ENCODE measurements at regions not wholly inside any gene's neighbourhood (a gene's known extent, or its start where the extent isn't known, plus 50 kb on each side); places are given as distances from the start of the nearest gene placed in this dataset.
"Not testable (repeated sequence)": the region's sequence is repeated elsewhere in the genome, so short reads cannot be mapped to it uniquely, and the experiment has no call there.

GRCh38 chr5:152456815-152457443 lies 51.9 kb upstream of the NMUR2 start:
- FAIRE-seq (no peak), DNase-seq (ENCODE audit: extremely low spot score, insufficient read length, low read depth) (no peak)

GRCh38 chr5:152462021-152462721 lies 57.1 kb upstream of the NMUR2 start:
- FAIRE-seq (peak; percentile 82), DNase-seq (ENCODE audit: extremely low spot score, insufficient read length, low read depth) (peak; percentile 5)

GRCh38 chr5:152464048-152464447 lies 59.0 kb upstream of the NMUR2 start:
- DNase-seq (ENCODE audit: extremely low spot score, insufficient read length, low read depth) (no peak), FAIRE-seq (no peak)

DNA sequence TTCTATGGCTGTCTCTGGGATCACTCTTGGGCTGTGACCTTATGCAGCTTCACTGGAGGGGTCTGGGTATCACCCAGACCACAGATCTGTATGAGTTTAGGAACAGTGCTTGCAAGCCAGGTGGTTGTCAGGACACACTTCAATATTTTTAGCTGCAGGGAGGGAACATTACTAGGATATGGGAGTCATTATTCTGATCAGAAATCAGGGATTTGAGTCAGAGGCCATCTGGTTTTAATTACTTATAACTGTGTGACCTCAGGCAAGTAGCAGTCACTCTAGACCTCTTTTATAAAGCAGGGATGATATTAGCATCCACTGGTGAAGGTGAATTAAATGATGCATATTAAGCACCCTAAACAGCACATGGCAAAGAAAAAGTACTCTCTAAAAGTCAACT lies 60.1 kb upstream of the NMUR2 start:
- no peak for FAIRE-seq
- no peak for DNase-seq (ENCODE audit: extremely low spot score, insufficient read length, low read depth)

DNA sequence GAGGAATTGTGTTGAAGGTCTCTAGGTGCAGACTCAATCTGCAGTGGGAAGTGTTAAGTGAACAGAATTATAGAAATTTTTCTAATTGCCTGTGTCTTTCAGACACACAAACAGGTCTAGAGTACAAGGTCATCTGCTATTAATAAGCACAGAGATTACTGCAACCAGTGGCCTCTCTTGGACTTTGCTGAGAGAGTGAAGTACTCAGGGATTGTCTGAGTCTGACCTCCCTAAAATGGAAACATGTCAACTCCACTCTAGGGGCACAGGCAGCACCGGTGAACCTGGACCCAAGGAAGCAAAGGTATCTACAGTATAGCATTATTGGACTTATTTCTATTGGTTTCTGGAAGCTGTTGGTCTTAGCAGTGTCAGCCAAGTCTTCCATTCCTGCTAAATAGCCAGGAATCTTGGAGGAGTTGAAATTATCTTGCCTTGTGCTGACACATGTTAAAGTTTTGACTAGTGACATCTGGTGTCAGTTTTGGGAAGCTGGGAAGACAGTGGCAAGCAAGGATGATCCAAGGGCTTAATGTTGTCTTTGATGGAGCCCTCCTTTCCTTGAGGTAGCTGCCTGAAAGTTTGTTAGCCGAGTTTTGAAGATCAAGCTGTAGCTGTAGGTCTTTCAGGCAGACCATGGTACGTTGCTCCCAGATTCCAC lies 61.1 kb upstream of the NMUR2 start:
- no peak for FAIRE-seq
- DNase-seq (ENCODE audit: extremely low spot score, insufficient read length, low read depth) = no peak

DNA sequence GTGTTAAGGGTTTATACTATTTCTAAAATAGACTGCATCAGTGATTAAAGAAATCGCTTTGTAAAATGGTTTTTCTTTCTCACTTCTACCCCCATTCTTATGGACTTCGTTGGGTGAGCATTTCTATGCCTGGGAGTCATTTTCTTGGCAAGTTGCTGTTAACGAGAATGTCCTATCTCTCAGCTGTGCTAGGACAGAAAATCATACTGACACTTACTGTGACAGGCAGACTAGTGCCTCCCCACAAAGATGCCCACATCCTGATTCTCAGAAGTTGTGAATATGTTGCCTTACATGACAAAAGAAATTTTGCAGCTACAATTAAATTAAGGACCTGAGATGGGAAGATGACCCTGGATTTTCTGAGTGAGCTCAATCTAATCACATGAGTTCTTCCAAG lies 65.1 kb upstream of the NMUR2 start:
- FAIRE-seq = no peak
- no peak for DNase-seq (ENCODE audit: extremely low spot score, insufficient read length, low read depth)

- DNase-seq (ENCODE audit: extremely low spot score, insufficient read length, low read depth) = no peak
- FAIRE-seq = no peak
Measured at GRCh38 chr5:152472083-152472482, 67.0 kb upstream of the NMUR2 start.

GRCh38 chr5:152474961-152475360 lies 69.9 kb upstream of the NMUR2 start:
- DNase-seq (ENCODE audit: extremely low spot score, insufficient read length, low read depth) = no peak
- no peak for FAIRE-seq

DNA sequence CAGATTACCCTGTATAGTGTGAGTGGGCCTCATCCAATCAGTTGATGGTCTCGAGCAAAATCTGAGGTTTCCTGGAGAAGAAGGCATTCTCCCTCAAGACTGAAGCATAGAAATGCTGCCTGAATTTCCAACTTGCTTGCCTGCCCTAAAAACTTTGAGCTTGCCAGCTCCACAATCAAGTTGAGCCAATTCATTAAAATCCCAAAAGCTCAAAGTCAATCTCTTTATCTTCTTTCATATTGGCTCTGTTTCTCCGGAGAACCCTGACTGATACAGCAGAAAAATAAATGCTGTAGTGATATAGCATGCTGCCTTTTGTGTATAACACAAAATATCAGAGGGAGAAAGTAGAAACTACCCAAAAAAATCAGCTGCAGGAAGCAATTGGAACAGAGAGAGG lies 72.5 kb upstream of the NMUR2 start:
- FAIRE-seq (no peak), DNase-seq (ENCODE audit: extremely low spot score, insufficient read length, low read depth) (no peak)

DNA sequence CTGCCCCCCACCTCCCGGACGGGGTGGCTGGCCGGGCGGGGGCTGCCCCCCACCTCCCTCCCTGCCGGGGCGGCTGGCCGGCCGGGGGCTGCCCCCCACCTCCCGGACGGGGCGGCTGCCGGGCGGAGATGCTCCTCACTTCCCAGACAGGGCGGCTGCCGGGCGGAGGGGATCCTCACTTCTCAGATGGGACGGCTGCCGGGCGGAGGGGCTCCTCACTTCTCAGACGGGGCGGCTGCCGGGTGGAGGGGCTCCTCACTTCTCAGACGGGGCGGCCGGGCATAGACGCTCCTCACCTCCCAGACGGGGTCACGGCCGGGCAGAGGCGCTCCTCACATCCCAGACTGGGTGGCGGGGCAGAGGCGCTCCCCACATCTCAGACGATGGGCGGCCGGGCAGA lies 74.8 kb upstream of the NMUR2 start:
- not testable (repeated sequence) for DNase-seq (ENCODE audit: extremely low spot score, insufficient read length, low read depth); FAIRE-seq

DNA sequence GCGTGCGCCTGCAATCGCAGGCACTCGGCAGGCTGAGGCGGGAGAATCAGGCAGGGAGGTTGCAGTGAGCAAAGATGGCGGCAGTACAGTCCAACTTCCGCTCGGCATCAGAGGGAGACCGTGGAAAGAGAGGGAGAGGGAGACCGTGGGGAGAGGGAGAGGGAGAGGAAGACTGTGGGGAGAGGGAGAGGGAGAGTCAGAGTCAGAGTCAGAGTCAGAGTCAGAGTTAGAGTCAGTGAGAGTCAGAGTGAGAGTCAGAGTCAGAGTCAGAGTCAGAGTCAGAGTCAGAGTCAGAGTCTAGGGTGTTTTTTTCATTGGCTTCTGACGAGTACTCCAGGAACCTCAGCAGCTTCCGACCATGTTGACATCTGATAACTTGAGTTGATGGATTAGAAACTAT lies 75.6 kb upstream of the NMUR2 start:
- FAIRE-seq = peak; percentile 9
- not testable (repeated sequence) for DNase-seq (ENCODE audit: extremely low spot score, insufficient read length, low read depth)

DNA sequence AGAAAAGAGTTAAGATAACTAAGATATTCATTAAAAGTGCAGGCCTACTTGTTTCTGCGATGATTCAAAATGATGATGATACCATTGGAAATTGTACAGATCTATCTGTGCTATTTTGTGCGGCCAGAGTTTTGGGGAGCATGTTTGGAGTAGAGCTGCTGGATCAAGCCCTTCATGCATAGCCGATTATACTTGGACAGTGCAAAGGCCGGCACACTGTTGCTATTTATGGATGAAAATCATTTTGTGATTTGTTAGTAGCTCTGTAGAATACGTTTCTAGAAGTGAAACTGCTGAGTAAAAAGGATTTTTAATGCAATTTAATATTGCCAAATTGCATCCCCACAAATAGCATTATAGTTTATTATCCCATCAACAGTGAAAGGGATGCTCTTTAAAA lies 82.1 kb upstream of the NMUR2 start:
- no peak for FAIRE-seq
- DNase-seq (ENCODE audit: extremely low spot score, insufficient read length, low read depth) = no peak

DNA sequence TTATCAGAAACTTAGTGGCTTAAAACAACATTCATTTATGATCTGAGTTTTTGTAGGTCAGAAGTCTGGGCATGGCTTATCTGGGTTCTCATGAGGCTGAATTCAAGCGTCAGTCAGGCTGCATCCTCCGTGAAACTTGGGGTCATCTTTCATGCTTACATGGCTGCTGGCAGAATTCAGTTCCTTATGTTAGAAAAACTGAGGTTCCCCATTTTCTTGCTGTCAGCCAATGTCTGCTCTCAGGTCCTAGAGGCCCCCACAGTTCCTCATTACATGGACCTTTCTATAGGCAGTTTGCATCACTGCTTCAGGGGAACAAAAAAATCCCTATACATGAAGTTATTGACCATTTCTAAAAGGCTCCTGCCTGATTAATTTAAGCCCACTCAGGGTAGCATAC lies 83.8 kb upstream of the NMUR2 start:
- FAIRE-seq = no peak

DNA sequence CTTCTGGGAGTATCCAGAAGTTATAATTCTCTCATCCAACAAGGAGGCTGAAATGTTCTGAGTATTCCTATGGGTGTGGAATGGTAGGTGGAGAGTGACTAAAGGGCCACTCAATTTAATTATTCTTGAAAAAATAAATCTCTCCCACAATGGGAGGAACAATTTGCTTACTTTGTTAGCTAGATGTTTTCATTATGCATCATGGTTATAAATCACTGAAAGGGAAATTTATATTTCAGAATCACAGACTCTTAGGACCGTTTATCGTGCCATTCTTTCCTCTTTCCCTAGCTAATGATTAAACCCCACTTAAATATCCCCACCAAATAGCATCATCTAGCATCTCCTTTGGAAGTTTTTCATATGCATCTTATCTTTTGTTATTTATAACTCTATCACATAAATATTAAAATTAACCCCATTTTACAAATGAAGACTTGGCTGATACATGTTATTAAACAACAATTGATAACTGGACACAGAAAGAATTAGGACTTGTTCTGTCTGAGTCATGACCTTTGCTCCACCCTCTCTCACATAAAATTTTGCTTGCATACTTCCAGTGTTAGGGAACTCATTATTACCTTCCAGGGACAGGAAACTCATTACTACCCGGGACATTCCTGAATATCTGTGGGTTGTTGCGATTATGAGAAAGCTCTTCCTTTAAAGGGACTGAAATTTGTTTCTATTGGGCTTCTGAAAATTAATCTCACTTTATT lies 94.9 kb upstream of the NMUR2 start:
- DNase-seq (ENCODE audit: extremely low spot score, insufficient read length, low read depth) (no peak), FAIRE-seq (no peak)

More for the DNA sequence above, 83.8 kb upstream of the NMUR2 start:
- no peak for DNase-seq (ENCODE audit: extremely low spot score, insufficient read length, low read depth)

GRCh38 chr5:152501294-152501693 lies 96.2 kb upstream of the NMUR2 start:
- FAIRE-seq (peak; percentile 5), DNase-seq (ENCODE audit: extremely low spot score, insufficient read length, low read depth) (no peak)

- no peak for FAIRE-seq
- DNase-seq (ENCODE audit: extremely low spot score, insufficient read length, low read depth) = no peak
Measured at GRCh38 chr5:152503206-152503605, 98.1 kb upstream of the NMUR2 start.

DNA sequence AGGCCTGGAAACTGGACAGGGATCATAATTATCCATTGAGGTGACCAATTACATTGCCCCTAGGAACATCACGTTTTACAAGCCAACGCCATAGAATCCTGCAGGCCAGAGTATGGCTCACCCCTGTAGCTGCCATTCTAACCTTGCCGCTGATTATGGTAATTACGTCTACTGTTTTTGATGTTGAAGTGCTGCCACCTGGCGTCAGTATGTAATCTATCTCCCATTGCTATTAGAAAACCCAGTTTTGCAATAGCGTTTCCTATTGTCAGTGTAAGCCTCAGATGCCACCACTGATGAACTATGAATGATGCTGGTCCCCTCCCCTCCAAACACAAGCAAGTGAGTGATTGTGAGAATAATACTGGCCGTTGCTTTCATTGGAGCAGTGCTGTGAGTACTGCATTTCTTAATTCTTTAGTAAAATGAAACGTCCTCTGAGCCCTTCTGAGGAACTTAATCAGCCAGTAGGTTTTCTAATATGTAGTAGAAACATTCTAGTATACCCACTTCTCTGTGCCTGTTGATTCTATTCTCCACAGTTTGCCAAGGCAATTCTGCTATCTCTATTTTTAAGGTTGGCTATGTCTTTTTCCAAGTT lies 100.5 kb upstream of the NMUR2 start:
- DNase-seq (ENCODE audit: extremely low spot score, insufficient read length, low read depth) = no peak
- peak; percentile 90 for FAIRE-seq

GRCh38 chr5:152511120-152511519 lies 106.0 kb upstream of the NMUR2 start:
- no peak for DNase-seq (ENCODE audit: extremely low spot score, insufficient read length, low read depth)

GRCh38 chr5:152511531-152512132 lies 106.6 kb upstream of the NMUR2 start:
- no peak for FAIRE-seq
- no peak for DNase-seq (ENCODE audit: extremely low spot score, insufficient read length, low read depth)

More at GRCh38 chr5:152511120-152511519, 106.0 kb upstream of the NMUR2 start:
- FAIRE-seq = no peak

GRCh38 chr5:152514827-152515397 lies 109.8 kb upstream of the NMUR2 start:
- FAIRE-seq = no peak
- DNase-seq (ENCODE audit: extremely low spot score, insufficient read length, low read depth) = no peak

Measured in GM18507 (cell line).